ENCODE measurements at regions not wholly inside any gene's neighbourhood (a gene's known extent, or its start where the extent isn't known, plus 50 kb on each side); places are given as distances from the start of the nearest gene placed in this dataset.
"Not testable (repeated sequence)": the region's sequence is repeated elsewhere in the genome, so short reads cannot be mapped to it uniquely, and the experiment has no call there.

DNA sequence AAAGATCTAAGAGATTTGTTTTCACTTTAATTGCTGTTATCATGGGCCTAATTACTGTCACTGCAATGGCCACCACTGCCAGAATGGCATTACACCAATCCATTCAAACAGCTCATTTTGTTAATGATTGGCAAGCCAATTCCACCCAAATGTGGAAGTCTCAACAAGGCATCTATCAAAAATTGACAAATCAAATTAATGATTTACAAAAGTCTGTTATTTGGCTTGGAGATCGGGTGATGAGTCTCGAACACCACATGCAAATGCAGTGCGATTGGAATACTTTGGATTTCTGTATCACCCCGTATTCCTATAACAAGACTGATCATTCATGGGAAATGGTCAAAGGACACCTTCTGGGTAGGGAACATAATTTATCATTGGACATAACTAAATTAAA lies 568.7 kb upstream of the PTGER4 start:
- not testable (repeated sequence) for DNase-seq

DNA sequence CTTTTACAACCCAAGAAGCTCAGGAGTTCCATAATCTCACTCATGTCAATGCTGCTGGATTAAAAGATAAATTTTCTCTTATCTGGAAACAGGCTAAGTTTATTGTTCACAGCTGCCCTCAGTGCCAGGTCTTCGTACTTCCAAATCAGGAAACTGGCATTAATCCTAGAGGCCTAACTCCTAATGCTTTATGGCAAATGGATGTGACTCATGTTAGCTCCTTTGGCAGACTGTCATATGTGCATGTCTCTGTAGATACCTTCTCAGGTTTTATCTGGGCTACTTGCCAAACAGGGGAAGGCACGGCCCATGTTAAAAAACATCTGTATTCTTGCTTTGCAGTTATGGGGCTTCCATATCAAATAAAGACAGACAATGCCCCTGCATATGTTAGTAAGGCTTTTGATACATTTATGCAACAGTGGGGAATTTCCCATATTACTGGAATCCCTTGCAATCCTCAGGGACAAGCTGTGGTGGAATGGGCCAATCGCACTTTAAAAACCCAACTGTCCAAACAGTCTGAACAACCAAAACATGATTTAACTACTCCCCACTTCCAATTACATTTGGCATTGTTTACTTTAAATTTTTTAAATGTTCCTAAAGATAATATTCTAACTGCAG lies 570.8 kb upstream of the PTGER4 start:
- DNase-seq: not testable (repeated sequence)

DNA sequence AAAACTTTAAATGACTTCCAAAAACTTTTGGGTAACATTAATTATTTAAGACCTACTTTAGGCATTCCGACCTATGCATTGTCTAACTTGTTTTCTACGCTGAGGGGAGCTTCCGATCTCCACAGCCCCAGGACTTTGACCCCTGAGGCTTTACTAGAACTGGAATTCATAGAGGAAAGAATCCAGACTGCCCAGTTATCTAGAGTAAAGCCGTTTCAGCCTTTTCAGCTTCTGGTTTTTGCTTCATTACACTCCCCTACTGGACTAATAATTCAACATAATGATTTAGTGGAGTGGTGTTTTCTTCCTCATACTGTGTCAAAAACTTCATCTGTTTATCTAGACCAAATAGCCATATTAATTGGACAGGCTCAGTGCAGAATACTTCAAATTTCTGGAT lies 571.9 kb upstream of the PTGER4 start:
- not testable (repeated sequence) for DNase-seq

DNA sequence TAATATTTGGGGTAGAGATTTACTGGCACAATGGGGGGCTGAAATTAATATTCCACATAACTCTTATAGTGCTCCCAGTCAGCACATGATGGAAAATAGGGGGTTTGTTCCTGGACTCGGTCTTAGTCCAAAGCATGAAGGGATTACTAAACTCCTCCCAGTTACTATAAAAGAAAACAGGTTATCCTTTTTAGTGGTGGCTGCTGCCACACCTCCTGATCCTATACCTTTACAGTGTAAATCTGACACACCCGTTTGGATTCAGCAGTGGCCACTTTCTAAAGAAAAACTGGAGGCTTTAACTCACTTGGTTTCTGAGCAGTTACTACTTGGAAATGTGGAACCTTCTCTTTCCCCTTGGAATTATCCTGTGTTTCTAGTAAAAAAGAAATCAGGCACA lies 572.9 kb upstream of the PTGER4 start:
- no peak for DNase-seq

DNA sequence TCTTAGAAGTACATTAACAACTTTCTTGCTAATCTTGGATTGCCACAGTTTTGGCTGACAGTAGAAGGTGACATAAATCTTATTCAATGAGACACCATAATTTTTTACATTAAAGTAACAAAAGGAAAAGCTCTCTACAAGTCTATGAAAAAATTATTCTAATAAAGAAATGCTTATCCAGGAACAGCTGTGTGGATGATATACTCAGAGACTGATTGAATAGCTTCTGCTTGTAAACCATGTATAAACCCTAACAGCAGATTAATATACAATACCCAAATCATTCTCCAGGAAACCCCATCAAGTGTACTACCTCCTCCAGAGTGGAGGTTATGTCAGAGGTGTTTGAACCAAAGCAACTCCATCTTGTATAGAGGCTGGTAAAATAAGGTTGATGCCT lies 581.4 kb upstream of the PTGER4 start:
- no peak for DNase-seq

DNA sequence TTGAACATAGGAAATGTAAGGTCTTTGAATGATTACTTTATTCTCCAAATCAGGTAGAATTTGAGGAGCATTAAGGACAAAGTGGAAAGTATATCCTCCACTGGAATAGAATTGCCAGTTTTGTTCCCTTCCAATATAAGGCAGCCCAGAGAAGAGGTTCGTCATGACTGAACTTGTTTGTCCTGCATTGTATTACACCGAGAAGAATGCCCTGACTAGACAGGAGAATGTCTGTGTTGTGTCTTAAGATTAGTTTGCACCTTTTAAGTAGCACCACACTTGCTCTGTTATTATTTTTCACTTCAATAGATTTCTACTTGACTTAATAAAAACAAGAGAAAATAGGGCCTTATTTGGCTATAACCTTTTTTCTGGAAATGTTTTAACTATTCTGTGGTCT lies 586.2 kb upstream of the PTGER4 start:
- no peak for DNase-seq

DNA sequence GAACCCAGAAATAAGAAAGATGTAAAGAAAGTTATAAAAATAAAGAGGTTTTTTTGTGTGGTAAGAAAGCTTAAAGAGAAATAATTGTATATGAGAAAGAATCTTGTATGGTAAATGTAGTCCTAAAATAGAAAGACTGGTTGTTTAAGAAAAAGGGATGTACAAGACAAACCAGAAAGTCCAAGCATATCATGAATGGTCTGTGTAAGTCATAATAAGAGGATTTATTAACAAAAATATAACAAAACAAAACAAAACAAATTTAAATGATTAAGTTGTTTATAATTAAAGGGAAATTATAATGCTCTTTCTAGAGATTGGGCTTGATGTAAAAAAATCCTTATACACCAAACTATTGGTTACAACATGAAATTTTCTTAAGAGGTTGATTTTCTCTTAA lies 590.4 kb upstream of the PTGER4 start:
- no peak for DNase-seq

DNA sequence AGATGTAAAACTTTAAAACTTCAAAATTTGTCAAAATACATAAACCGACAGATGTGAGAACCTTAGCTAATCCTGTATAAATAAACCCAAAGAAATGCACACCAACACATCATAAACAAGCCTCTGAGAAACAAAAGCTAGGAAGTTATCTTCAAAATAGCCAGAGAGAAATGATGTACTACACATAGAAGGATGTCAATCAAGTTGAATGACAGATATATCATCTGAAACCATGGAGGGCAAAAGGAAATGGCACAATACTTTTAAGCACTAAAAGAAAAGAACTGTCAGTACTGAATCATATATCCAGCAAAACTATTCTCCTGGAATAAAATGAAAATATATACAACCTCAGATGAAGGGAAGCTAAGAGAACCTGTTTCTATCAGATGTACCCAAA lies 595.1 kb upstream of the PTGER4 start:
- no peak for DNase-seq

DNA sequence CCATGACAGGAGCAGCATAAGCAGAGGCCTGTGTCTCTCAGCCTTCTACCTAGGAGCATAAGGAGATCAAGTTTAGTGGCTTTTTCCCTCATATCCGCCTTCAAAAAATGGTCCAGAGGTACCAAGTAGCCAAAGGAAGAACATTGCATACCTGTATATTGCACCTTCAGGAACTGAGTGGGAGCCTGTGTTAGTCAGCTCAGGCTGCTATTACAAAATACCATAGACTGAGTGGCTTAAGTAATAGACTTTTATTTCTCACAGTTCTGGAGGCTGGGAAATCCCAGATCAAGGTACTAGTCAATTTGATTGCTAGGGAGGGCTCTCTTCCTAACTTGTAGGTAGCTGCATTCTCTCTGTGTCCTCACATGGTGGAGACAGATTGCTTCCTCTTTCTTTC lies 597.4 kb upstream of the PTGER4 start:
- no peak for DNase-seq

DNA sequence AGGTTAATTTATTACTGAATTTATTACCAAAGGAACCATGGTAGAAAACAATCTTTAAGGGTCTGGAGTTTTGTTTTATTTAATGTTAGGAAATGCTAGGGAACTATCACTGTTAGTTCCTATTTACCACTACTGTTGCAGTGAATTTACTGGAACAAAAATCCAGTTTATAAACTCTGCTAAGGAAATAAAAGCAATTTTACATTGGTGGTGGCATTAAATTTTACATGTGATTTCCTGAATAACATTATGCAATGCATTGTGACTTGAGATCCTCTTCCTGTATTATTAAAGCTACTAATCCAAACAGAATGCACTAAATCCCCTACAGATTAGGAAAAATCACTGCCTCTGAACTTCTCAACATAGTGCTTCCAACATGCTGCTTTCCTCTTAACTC lies 599.5 kb upstream of the PTGER4 start:
- DNase-seq: no peak

DNA sequence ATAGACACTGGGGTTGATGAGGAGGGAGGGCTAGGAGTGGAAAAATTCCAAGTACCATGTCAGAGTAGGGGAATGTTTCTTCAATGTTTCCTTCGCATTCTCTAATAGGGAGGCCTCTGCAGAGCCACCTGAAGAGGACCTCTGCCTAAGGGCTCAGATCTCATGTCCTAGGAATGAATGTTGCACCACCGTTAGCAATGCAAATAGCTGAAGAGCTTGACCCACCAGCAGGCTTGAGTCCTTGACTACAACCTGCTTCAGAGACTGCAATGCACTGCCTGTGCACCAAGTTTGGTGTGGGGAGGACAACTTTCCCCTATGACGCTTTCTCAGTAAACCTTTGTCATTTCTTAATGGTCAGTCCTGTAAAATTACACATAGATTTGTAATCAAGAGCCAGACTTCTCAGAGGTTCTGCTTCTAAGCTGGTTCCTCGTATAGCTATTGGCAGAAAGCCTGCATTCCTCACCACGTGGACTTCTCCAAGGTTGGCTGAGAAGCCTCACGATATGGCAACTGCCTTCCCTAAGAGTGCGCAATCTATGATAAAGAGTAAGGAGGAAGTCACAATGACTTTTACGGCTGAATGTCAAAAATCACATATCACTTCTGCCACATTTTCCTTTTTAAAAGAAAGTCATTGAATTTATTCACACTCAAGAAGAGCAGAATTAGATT lies 600.7 kb upstream of the PTGER4 start:
- DNase-seq: no peak

DNA sequence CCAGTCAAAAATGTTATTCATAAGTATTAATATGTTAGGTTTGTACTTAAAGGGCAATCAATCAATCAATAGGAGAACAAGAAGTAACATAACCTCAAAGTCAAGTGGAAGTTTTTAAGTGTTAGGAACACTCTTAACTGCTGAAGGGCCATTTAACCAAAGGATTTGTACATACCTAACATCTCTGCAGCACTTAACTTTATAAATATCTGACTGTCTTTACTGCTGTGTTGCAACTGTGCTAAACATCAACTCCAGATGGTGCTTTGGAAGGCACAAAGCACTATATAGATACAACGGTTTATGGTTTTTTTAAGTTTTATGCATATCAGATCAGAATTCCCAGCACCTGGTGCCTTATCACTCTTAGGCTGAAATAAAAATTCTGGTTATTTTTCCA lies 604.9 kb upstream of the PTGER4 start:
- DNase-seq: no peak

DNA sequence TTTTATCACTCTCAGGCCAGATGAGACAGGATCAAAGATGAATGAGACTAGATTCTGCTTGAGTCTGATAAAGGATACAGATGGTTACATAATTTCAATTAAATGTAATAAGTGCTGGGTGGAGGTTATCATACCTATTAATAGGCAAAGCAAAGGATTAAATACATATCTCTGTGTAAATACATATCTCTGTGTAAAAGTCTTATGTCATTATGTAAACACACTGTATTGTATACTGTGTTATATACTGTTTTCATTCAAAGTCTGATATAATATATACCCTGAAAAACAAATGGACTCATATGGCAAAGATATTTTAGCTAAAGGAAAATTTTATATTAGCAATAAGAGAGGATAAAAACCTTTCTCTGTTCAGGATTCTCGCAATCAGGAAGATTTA lies 605.8 kb upstream of the PTGER4 start:
- no peak for DNase-seq

DNA sequence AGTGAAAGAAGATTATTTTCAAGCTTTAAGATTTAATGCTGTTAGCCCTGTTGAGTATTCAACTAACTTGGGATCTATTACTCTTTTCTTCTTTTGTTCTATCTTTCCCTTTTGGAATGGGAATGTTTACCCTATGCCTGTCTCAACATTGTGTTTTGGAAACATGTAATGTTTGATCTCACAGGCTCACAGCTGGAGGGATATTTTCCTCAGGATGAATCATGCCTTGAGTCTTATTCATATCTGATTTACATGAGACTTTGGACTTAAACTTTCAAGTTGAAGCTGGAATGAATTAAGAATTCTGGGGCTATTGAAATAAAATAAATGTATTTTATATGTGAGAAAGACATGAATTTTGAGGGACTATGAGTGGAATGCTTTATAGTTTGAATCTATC lies 607.8 kb upstream of the PTGER4 start:
- no peak for DNase-seq

DNA sequence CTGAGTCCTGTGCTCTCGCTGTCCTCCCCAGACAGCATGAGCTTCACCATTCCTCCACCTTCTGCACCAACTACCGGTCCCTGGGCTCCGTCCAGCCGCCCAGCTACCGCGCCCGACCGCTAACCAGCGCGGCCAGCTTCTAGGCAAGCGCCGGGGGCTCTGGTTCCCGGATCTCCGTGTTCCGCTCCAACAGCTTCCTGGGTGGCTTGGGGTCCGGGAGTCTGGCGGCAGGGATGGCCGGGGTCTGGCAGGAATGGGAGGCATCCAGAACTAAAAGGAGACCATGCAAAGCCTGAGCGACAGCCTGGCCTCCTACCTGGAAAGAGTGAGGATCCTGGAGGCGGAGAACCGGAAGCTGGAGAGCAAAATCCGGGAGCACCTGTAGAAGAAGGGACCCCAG lies 613.1 kb upstream of the PTGER4 start:
- DNase-seq: no peak

DNA sequence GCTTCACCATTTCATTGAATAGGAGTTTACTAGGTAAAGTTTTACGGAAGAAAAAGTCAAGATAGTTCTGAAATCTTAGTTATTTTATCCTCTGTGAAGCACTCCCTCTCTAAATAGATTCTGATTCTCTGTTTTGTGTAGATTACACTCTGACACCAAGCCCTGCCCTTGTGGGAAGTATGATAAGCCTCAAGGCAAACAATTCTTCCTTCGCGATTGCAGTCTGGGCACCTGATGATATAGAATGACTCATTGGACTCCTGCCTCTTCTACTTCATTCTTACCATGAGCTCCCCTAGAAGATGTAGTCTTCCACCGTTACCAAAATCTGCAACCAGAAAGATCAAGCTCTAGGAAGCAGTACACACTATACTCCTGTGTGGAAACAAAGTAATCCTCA lies 626.9 kb upstream of the PTGER4 start:
- DNase-seq: no peak

DNA sequence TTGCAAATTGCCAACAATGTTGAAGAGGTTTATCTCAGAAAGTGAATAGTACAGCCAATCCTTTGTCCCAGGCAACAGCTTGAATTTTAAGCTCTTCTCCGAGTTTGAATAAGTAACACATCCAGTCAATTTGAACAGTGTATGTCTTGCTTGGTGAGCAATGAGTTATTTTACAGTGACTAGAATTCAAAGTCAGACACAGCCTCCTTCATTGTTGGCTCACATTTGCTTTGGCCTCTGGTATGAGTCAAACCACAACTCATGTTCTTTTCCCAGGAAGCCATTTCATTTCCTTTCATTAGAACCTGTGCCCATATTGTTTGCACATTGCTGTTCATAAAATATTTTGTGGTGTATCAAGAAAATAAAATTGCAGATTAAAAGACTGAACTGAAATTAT lies 622.0 kb upstream of the DAB2 start:
- DNase-seq: no peak

DNA sequence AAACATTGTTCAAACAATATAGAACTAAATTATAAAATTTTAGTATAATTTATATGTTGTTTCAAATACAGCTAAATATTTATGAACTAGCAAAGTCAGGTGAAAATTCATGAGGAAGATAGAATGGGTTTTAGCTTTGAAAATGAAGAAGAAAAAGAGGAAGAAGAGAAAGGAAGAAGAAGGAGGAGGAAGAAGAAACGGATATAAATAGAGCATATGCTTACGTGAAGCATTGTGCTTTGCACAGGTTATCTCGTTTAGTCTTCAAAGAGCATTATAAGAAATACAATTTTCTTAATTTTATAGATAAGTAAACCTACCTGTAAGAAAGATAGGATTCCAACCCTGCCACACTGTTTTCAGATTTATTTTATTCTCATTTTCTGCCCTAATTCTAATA lies 620.6 kb upstream of the DAB2 start:
- no peak for DNase-seq

DNA sequence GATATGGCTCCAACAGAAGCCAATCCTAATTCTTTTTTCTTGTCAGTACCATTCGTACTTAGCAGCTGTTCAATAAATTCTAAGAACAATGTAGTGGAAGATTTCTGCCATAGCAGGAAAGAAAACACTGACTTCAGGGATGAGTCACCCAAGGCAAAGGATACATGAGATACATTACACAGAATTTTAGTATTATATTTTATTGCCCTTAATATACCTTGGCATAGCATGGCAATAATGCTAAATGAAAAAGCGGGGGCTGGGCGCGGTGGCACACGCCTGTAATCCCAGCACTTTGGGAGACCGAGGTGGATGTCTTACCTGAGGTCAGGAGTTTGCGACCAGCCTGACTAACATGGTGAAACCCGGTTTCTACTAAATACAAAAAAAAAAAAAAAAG lies 619.1 kb upstream of the DAB2 start:
- no peak for DNase-seq

DNA sequence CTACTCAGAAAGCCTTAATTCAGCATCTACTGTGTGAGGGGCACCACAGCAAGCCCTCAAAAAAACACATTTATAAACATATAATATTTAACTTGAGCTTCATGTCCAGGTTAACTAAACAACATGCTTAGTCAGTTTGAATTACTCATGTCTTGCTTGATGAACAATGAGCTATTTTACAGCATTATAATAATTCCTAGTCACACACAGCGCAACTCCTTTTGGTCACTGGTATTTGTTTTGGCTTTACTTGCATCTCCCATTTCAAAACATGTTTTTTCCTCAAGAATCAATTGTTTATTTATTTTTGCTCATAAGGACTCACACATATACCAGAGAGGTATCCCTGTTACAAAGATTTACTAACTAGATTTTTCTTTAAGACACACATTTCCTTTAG lies 616.7 kb upstream of the DAB2 start:
- no peak for DNase-seq

DNA sequence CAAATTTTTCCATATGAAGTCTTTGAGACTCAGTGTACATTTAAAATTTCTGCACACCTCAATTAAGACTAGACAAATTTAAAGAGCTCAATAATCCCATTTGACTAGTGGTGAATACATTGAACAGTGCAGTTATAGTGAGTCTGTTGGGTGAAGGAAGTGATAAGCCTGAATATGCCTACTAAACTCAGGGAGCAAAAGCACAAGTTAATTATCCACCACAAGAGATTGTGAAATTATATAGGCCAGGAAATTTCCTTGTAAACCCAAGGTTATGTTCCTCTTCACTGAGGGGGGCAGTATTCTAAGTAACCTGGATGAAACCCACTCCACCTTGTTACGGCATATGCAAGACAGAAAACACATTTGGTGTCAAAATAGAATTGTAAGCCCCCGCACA lies 612.9 kb upstream of the DAB2 start:
- DNase-seq: no peak

DNA sequence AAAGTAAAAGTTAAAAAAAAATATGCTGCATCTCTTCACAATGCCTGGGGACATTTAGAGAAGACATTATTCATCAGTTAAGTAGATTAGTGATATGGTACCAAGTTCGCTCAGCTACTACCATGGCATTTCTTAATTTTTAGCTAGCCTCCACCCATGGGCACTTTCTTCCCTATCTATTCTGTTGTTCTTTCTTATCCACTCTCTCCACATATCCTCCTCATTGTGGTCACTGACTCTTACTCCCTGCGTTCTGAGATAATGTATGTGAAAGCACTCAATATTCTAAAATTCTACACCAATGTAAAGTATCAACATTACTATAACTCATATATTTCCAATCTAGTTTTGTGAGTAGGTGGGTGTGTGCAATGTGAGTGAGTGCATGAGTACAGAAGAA lies 609.7 kb upstream of the DAB2 start:
- DNase-seq: no peak

DNA sequence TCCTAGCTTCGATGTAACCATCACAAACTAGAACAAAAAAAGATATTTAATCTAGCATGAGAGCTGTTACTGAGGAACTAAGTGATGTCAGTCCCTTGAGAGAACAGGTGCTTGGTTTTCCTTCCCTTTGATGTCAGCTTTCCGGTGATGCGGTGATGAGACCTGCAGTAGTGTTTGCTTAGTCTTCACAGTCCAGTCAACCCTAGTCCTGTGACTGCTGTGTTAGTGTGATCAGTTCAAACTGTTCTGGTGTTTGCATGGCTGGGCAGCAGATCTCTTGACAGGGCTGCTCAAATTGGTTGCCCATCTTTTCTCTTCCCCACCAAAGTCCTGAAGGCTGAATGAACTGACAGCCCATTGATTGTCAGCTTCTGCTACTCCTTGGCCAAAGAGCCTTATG lies 608.6 kb upstream of the DAB2 start:
- DNase-seq: no peak

DNA sequence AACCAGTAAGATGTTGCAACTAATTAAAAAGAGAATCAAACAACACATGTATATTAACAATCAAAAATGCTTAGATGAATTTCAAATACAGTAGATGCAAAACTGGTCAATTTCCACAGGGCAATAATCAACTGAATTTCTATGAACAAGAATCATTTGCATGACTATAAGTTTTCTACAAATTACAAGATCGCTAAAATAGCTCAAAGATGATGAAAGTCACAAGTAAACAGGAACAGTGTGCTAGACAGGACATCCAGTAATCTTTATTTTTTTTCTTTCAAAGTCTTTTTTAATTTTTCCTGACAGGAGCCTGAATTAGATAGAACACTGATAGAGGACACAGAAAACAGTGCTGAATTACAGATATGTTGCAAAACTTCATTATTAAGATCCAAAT lies 608.2 kb upstream of the DAB2 start:
- DNase-seq: no peak

DNA sequence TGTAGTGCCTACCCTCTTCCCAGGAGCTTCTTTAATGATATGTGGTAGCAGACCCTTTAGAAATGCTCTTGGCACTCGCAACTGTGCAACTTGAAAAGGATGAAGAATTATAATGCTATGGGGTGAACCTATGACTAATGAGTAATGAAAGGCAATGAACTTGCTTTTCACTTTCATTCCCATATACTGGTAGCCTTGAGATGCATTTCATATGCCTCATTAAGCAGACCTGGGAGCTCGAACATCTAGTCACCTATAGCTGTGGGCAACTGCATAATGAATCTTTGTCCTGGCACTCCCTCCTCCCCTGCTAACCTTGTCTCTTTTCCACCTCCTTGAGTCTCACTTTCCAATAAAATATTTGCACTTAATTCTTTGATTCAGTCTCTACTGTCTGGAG lies 605.9 kb upstream of the DAB2 start:
- no peak for DNase-seq
